Loucy (cell line): ENCODE measurements at regions not wholly inside any gene's neighbourhood (a gene's known extent, or its start where the extent isn't known, plus 50 kb on each side); places are given as distances from the start of the nearest gene placed in this dataset.

Source experiments
- H2AFZ ChIP-seq: fragments of 200-600 bp; sonication (generic); 2 replicates; pipeline ENCODE4 v1.6.0; 2016; ENCODE audit warnings: antibody characterized with exemption, mild to moderate bottlenecking, low read length, moderate library complexity
- H3F3A ChIP-seq: fragments of 200-600 bp; 2 replicates; pipeline ENCODE4 v1.6.0; 2016; ENCODE audit warnings: antibody characterized with exemption, low read depth, mild to moderate bottlenecking
- H3K27me3 ChIP-seq: fragments of 200-600 bp; sonication (generic); 2 replicates; pipeline ENCODE4 v1.6.1; 2014; ENCODE audit warnings: low read length, mild to moderate bottlenecking; ENCODE audit not compliant: insufficient read depth, poor library complexity, severe bottlenecking
- H3K36me3 ChIP-seq: fragments of 200-600 bp; sonication (generic); 2 replicates; pipeline ENCODE4 v1.6.1; 2016; ENCODE audit warnings: low read length; ENCODE audit not compliant: insufficient read depth
- H3K4me1 ChIP-seq: fragments of 200-600 bp; sonication (generic); 2 replicates; pipeline ENCODE4 v1.5.1; 2014; ENCODE audit warnings: low read length, mild to moderate bottlenecking; ENCODE audit not compliant: insufficient read depth, poor library complexity, severe bottlenecking
- H3K4me2 ChIP-seq: fragments of 200-600 bp; sonication (generic); 2 replicates; pipeline ENCODE4 v1.6.0; 2014; ENCODE audit warnings: antibody characterized with exemption, low read length, low read depth, mild to moderate bottlenecking; ENCODE audit not compliant: poor library complexity, severe bottlenecking
- H3K4me3 ChIP-seq: fragments of 200-600 bp; sonication (generic); 2 replicates; pipeline ENCODE4 v1.5.1; 2014; ENCODE audit warnings: low read length, mild to moderate bottlenecking, mixed read lengths; ENCODE audit not compliant: poor library complexity, severe bottlenecking
- H3K79me2 ChIP-seq: fragments of 200-600 bp; sonication (generic); 2 replicates; pipeline ENCODE4 v1.6.1; 2014; ENCODE audit warnings: low read length; ENCODE audit not compliant: insufficient read depth
- H3K9ac ChIP-seq: fragments of 200-600 bp; sonication (generic); 2 replicates; pipeline ENCODE4 v1.6.0; 2014; ENCODE audit warnings: mild to moderate bottlenecking, low read depth, low read length, moderate library complexity; ENCODE audit not compliant: poor library complexity, severe bottlenecking
- H3K9me2 ChIP-seq: fragments of 200-600 bp; sonication (generic); replicated peaks from 2 replicates; pipeline ENCODE4 v1.6.1; 2016; ENCODE audit warnings: low read depth, low read length, mixed read lengths
- H3K9me3 ChIP-seq: fragments of 200-600 bp; sonication (generic); 2 replicates; pipeline ENCODE4 v1.6.1; 2014; ENCODE audit warnings: mild to moderate bottlenecking, antibody characterized with exemption, low read length, low read depth; ENCODE audit not compliant: insufficient read depth
- H4K20me1 ChIP-seq: fragments of 200-600 bp; sonication (generic); 2 replicates; pipeline ENCODE4 v1.6.0; 2014; ENCODE audit warnings: antibody characterized with exemption, low read length, mild to moderate bottlenecking; ENCODE audit not compliant: insufficient read depth, poor library complexity, severe bottlenecking
- CTCF ChIP-seq: fragments of 200-600 bp; sonication (generic); conservative IDR thresholded peaks from 2 replicates; pipeline ENCODE4 v1.5.1; 2014; ENCODE audit warnings: mild to moderate bottlenecking, antibody characterized with exemption, low read length
- EZH2phosphoT487 ChIP-seq: fragments of 200-600 bp; IDR thresholded peaks from 2 replicates; pipeline ENCODE4 v1.6.1; 2018; ENCODE audit warnings: antibody characterized with exemption, mild to moderate bottlenecking, moderate library complexity, borderline replicate concordance

GRCh38 chr12:90338365-90338764 lies 616.6 kb downstream of the CCER1 start:
- no peaks in the 10 kb centered on the region for H3K36me3 ChIP-seq
- H3K27me3 ChIP-seq, result no peaks in the 10 kb centered on the region
- H3K79me2 ChIP-seq, result no peaks in the 10 kb centered on the region
- H3K4me3 ChIP-seq, result no peak overlapping the region
- H3K4me2 ChIP-seq, result no peak overlapping the region
- no peaks in the 10 kb centered on the region for H3F3A ChIP-seq
- no peak overlapping the region for H2AFZ ChIP-seq
- no peaks in the 10 kb centered on the region for H3K4me1 ChIP-seq
- TF ChIP-seq EZH2phosphoT487 (no peak), CTCF (no peak)
- H3K9me2 ChIP-seq, result no peaks in the 10 kb centered on the region
- no peak overlapping the region for H3K9ac ChIP-seq
- no peaks in the 10 kb centered on the region for H3K9me3 ChIP-seq
- H4K20me1 ChIP-seq, result no peaks in the 10 kb centered on the region

GRCh38 chr12:90337018-90337417 lies 618.0 kb downstream of the CCER1 start:
- Histone ChIP-seq H3K4me3 (no peak overlapping the region), H3K27me3 (no peaks in the 10 kb centered on the region), H3F3A (no peaks in the 10 kb centered on the region), H3K9ac (no peak overlapping the region), H3K79me2 (no peaks in the 10 kb centered on the region), H2AFZ (no peak overlapping the region), H3K9me2 (no peaks in the 10 kb centered on the region), H3K9me3 (no peaks in the 10 kb centered on the region), H3K4me1 (no peaks in the 10 kb centered on the region), H4K20me1 (no peaks in the 10 kb centered on the region), H3K36me3 (no peaks in the 10 kb centered on the region), H3K4me2 (no peak overlapping the region)
- no peak for TF ChIP-seq EZH2phosphoT487
- no peak for TF ChIP-seq CTCF

GRCh38 chr12:90335566-90335965 lies 619.4 kb downstream of the CCER1 start:
- TF ChIP-seq EZH2phosphoT487, result no peak
- TF ChIP-seq CTCF, result no peak
- no peaks in the 10 kb centered on the region for H3K36me3 ChIP-seq
- H3K4me3 ChIP-seq, result no peak overlapping the region
- H3K27me3 ChIP-seq, result no peaks in the 10 kb centered on the region
- H3K9me2 ChIP-seq, result no peaks in the 10 kb centered on the region
- no peaks in the 10 kb centered on the region for H3K4me1 ChIP-seq
- no peak overlapping the region for H2AFZ ChIP-seq
- no peaks in the 10 kb centered on the region for H3K9me3 ChIP-seq
- no peak overlapping the region for H3K9ac ChIP-seq
- no peaks in the 10 kb centered on the region for H4K20me1 ChIP-seq
- H3K79me2 ChIP-seq, result no peaks in the 10 kb centered on the region
- H3F3A ChIP-seq, result no peaks in the 10 kb centered on the region
- no peak overlapping the region for H3K4me2 ChIP-seq
